NT2/D1 (cell line): ENCODE measurements at regions not wholly inside any gene's neighbourhood (a gene's known extent, or its start where the extent isn't known, plus 50 kb on each side); places are given as distances from the start of the nearest gene placed in this dataset.

ENCODE experiments used
- DNase-seq: peaks from one replicate; pipeline ENCODE4 v3.0.0-alpha.2; 2011; ENCODE audit warnings: low read depth, low spot score
- H3K27me3 ChIP-seq: 2 replicates; pipeline ENCODE4 v1.6.0; 2011; ENCODE audit warnings: mild to moderate bottlenecking; ENCODE audit not compliant: insufficient read length, insufficient read depth
- H3K36me3 ChIP-seq: 2 replicates; pipeline ENCODE4 v1.6.1; 2011; ENCODE audit warnings: mild to moderate bottlenecking, low read length, mixed read lengths; ENCODE audit not compliant: insufficient read depth, insufficient read length
- H3K4me1 ChIP-seq: 2 replicates; pipeline ENCODE4 v1.5.1; 2011; ENCODE audit not compliant: insufficient read depth, insufficient read length
- H3K4me3 ChIP-seq: 2 replicates; pipeline ENCODE4 v1.5.1; 2011; ENCODE audit warnings: low read depth; ENCODE audit not compliant: insufficient read length
- H3K9ac ChIP-seq: 2 replicates; pipeline ENCODE4 v1.6.0; 2011; ENCODE audit warnings: low read depth; ENCODE audit not compliant: insufficient read length
- H3K9me3 ChIP-seq: 2 replicates; pipeline ENCODE4 v1.5.1; 2011; ENCODE audit warnings: mild to moderate bottlenecking, low read length; ENCODE audit not compliant: insufficient read depth
- SUZ12 ChIP-seq: IDR thresholded peaks from 2 replicates; pipeline ENCODE4 v1.6.1; 2011; ENCODE audit not compliant: insufficient read length, insufficient read depth; ENCODE audit errors: extremely low read depth
- YY1 ChIP-seq: IDR thresholded peaks from 2 replicates; pipeline ENCODE4 v1.6.1; 2011; ENCODE audit not compliant: insufficient read length, insufficient read depth
- ZNF274 ChIP-seq: IDR thresholded peaks from 2 replicates; pipeline ENCODE4 v1.6.1; 2011; ENCODE audit warnings: mild to moderate bottlenecking, low read depth, low read length

GRCh38 chr1:106756752-106757151 lies 299.7 kb upstream of the PRMT6 start:
- no peak overlapping the region for H3K9ac ChIP-seq
- H3K4me3 ChIP-seq = no peak overlapping the region
- no peak for TF ChIP-seq SUZ12
- TF ChIP-seq YY1 = no peak
- TF ChIP-seq ZNF274 = no peak
- H3K27me3 ChIP-seq = no peaks in the 10 kb centered on the region
- H3K4me1 ChIP-seq = no peaks in the 10 kb centered on the region
- no peaks in the 10 kb centered on the region for H3K9me3 ChIP-seq
- no peaks in the 10 kb centered on the region for H3K36me3 ChIP-seq
- DNase-seq = no peak

- H3K9ac ChIP-seq = no peak overlapping the region
- no peak for TF ChIP-seq YY1
- H3K27me3 ChIP-seq = no peaks in the 10 kb centered on the region
- no peak overlapping the region for H3K4me3 ChIP-seq
- H3K4me1 ChIP-seq = no peaks in the 10 kb centered on the region
- H3K36me3 ChIP-seq = no peaks in the 10 kb centered on the region
- DNase-seq = no peak
- H3K9me3 ChIP-seq = no peaks in the 10 kb centered on the region
Measured at GRCh38 chr1:106768077-106768476, 288.4 kb upstream of the PRMT6 start.

GRCh38 chr1:106768501-106768900 lies 288.0 kb upstream of the PRMT6 start:
- no peak for DNase-seq
- no peak overlapping the region for H3K9ac ChIP-seq

GRCh38 chr1:106773206-106773605 lies 283.3 kb upstream of the PRMT6 start:
- H3K4me3 ChIP-seq = no peak overlapping the region
- TF ChIP-seq YY1 (no peak), ZNF274 (no peak), SUZ12 (no peak)
- H3K9ac ChIP-seq = no peak overlapping the region
- no peak for DNase-seq
- H3K27me3 ChIP-seq = no peaks in the 10 kb centered on the region
- no peaks in the 10 kb centered on the region for H3K36me3 ChIP-seq
- no peaks in the 10 kb centered on the region for H3K4me1 ChIP-seq
- H3K9me3 ChIP-seq = no peaks in the 10 kb centered on the region

More at GRCh38 chr1:106768501-106768900, 288.0 kb upstream of the PRMT6 start:
- Histone ChIP-seq H3K27me3 (no peaks in the 10 kb centered on the region), H3K9me3 (no peaks in the 10 kb centered on the region), H3K36me3 (no peaks in the 10 kb centered on the region), H3K4me1 (no peaks in the 10 kb centered on the region), H3K4me3 (no peak overlapping the region)
- TF ChIP-seq YY1 (no peak), SUZ12 (no peak), ZNF274 (no peak)

GRCh38 chr1:106780066-106780465 lies 276.4 kb upstream of the PRMT6 start:
- no peak for TF ChIP-seq SUZ12
- TF ChIP-seq YY1 = no peak
- no peak for TF ChIP-seq ZNF274
- no peaks in the 10 kb centered on the region for H3K27me3 ChIP-seq
- no peak for DNase-seq
- H3K36me3 ChIP-seq = no peaks in the 10 kb centered on the region
- no peaks in the 10 kb centered on the region for H3K9me3 ChIP-seq
- no peaks in the 10 kb centered on the region for H3K4me1 ChIP-seq
- H3K9ac ChIP-seq = no peak overlapping the region
- no peak overlapping the region for H3K4me3 ChIP-seq

- no peak overlapping the region for H3K4me3 ChIP-seq
- H3K9ac ChIP-seq = no peak overlapping the region
- no peaks in the 10 kb centered on the region for H3K36me3 ChIP-seq
- no peak for DNase-seq
- no peaks in the 10 kb centered on the region for H3K4me1 ChIP-seq
- no peak for TF ChIP-seq SUZ12
- TF ChIP-seq YY1 = no peak
- TF ChIP-seq ZNF274 = no peak
- H3K27me3 ChIP-seq = no peaks in the 10 kb centered on the region
- H3K9me3 ChIP-seq = no peaks in the 10 kb centered on the region
Measured at GRCh38 chr1:106780806-106781569, 275.5 kb upstream of the PRMT6 start.

- DNase-seq = no peak
Measured at GRCh38 chr1:106785176-106785575, 271.3 kb upstream of the PRMT6 start.

GRCh38 chr1:106787520-106787919 lies 269.0 kb upstream of the PRMT6 start:
- no peak overlapping the region for H3K9ac ChIP-seq
- H3K4me3 ChIP-seq = no peak overlapping the region
- DNase-seq = no peak
- H3K9me3 ChIP-seq = no peaks in the 10 kb centered on the region
- H3K4me1 ChIP-seq = no peaks in the 10 kb centered on the region
- TF ChIP-seq YY1 = no peak
- TF ChIP-seq SUZ12 = no peak
- H3K36me3 ChIP-seq = no peaks in the 10 kb centered on the region
- no peaks in the 10 kb centered on the region for H3K27me3 ChIP-seq

More at GRCh38 chr1:106785176-106785575, 271.3 kb upstream of the PRMT6 start:
- Histone ChIP-seq H3K27me3 (no peaks in the 10 kb centered on the region), H3K4me1 (no peaks in the 10 kb centered on the region), H3K9ac (no peak overlapping the region), H3K4me3 (no peak overlapping the region), H3K36me3 (no peaks in the 10 kb centered on the region), H3K9me3 (no peaks in the 10 kb centered on the region)
- TF ChIP-seq ZNF274 = no peak
- no peak for TF ChIP-seq YY1
- no peak for TF ChIP-seq SUZ12
